ENCODE measurements at regions not wholly inside any gene's neighbourhood (a gene's known extent, or its start where the extent isn't known, plus 50 kb on each side); places are given as distances from the start of the nearest gene placed in this dataset.

DNA sequence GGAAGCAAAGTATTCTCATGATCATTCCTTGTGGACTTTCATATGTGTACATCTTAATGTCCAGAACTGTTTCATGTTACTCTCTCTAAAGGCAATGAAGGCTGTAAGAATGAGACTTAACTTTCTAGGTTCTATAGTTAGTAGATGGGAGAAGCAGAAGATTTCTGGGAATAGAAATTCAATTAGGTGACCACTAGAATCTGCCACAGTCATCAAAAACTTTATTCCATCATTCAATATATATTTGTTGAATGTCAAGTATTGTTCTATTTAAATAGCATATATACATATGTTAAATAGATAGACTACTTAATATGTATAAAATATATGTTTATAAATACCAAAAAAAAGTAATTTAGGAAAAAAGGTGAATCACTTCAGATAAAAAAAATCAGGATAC lies 972.9 kb downstream of the SLC6A15 start:
- dilution Hi-C loops (cut with MboI; ENCODE audit: extremely low pct_ligation_motif_present, low sequenced_read_pairs) = no loop called here

DNA sequence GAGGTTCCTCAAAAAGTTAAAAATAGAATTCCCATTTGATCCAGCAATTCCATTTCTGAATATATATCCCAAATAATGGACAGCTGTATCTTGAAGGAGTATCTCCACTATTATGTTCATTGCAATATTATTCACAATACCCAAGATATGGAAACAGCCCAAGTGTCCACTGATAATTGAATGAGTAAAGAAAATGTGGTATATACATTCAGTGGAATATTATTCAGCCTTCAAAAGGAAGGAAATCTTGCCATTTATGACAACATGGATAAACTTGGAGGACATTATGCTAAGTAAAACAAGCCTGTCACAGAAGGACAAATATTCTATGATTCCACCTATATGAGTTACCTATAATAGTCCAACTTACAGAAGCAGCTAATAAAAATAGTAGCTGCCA lies 979.0 kb downstream of the SLC6A15 start:
- H4K20me1 ChIP-seq (ENCODE audit: control insufficient read depth, extremely low read depth, insufficient read depth, low read length) = no peaks in the 10 kb centered on the region
- DNase-seq (ENCODE audit: low read depth, low spot score) (no peak), FAIRE-seq (no peak)
- H3K79me2 ChIP-seq (ENCODE audit: control insufficient read depth, insufficient read depth, low read length) = no peaks in the 10 kb centered on the region
- no peaks in the 10 kb centered on the region for H3K36me3 ChIP-seq (ENCODE audit: control insufficient read depth in 2 of 2, extremely low read depth in 1 of 2, insufficient read depth in 2 of 2, low read length in 2 of 2)
- no peaks in the 10 kb centered on the region for H3K9me3 ChIP-seq (ENCODE audit: control insufficient read depth, low read depth, low read length)
- dilution Hi-C loops (cut with MboI; ENCODE audit: extremely low pct_ligation_motif_present, low sequenced_read_pairs) = no loop called here
- no peaks in the 10 kb centered on the region for H3K27me3 ChIP-seq (ENCODE audit: control insufficient read depth, extremely low read depth, insufficient read depth, low read length)
- no peak overlapping the region for H3K27ac ChIP-seq (ENCODE audit: control insufficient read depth, insufficient read depth, low read length)
- no peak for TF ChIP-seq CTCF (optimal IDR thresholded peaks at IDR 0.05 in 1 of 3, IDR thresholded peaks at IDR 0.05 in 1 of 3, conservative IDR thresholded peaks at IDR 0.05 in 1 of 3; ENCODE audit: extremely low read depth in 1 of 3, insufficient read depth in 2 of 3, low read length in 3 of 3)
- TF ChIP-seq EZH2 (IDR thresholded peaks at IDR 0.05; ENCODE audit: low read length) = no peak
- H2AFZ ChIP-seq (ENCODE audit: control insufficient read depth, low read length) = no peak overlapping the region
- no peaks in the 10 kb centered on the region for H3K9me1 ChIP-seq (ENCODE audit: control insufficient read depth, extremely low read depth, insufficient read depth, low read length)
- no peak overlapping the region for H3K4me3 ChIP-seq (ENCODE audit: control insufficient read depth in 2 of 3, extremely low read depth in 1 of 3, insufficient read depth in 2 of 3, low read depth in 1 of 3, low read length in 3 of 3)
- no peak overlapping the region for H3K4me2 ChIP-seq (ENCODE audit: control insufficient read depth, extremely low read depth, insufficient read depth, low read depth, low read length)
- no peaks in the 10 kb centered on the region for H3K4me1 ChIP-seq (ENCODE audit: control insufficient read depth, extremely low read depth, insufficient read depth, low read length)
- no peak overlapping the region for H3K9ac ChIP-seq (ENCODE audit: control insufficient read depth, extremely low read depth, insufficient read depth, low read length)

More for the DNA sequence above, 972.9 kb downstream of the SLC6A15 start:
- Histone ChIP-seq H3K4me3 (ENCODE audit: control insufficient read depth in 2 of 3, extremely low read depth in 1 of 3, insufficient read depth in 2 of 3, low read depth in 1 of 3, low read length in 3 of 3) (no peak overlapping the region), H3K9me1 (ENCODE audit: control insufficient read depth, extremely low read depth, insufficient read depth, low read length) (no peaks in the 10 kb centered on the region), H3K4me2 (ENCODE audit: control insufficient read depth, extremely low read depth, insufficient read depth, low read depth, low read length) (no peak overlapping the region), H3K27ac (ENCODE audit: control insufficient read depth, insufficient read depth, low read length) (no peak overlapping the region), H3K4me1 (ENCODE audit: control insufficient read depth, extremely low read depth, insufficient read depth, low read length) (peaks cover 3% of the 10 kb centered on the region), H3K36me3 (ENCODE audit: control insufficient read depth in 2 of 2, extremely low read depth in 1 of 2, insufficient read depth in 2 of 2, low read length in 2 of 2) (no peaks in the 10 kb centered on the region), H2AFZ (ENCODE audit: control insufficient read depth, low read length) (no peak overlapping the region), H3K27me3 (ENCODE audit: control insufficient read depth, extremely low read depth, insufficient read depth, low read length) (no peaks in the 10 kb centered on the region), H4K20me1 (ENCODE audit: control insufficient read depth, extremely low read depth, insufficient read depth, low read length) (no peaks in the 10 kb centered on the region), H3K79me2 (ENCODE audit: control insufficient read depth, insufficient read depth, low read length) (no peaks in the 10 kb centered on the region), H3K9ac (ENCODE audit: control insufficient read depth, extremely low read depth, insufficient read depth, low read length) (no peak overlapping the region), H3K9me3 (ENCODE audit: control insufficient read depth, low read depth, low read length) (no peaks in the 10 kb centered on the region)
- TF ChIP-seq EZH2 (IDR thresholded peaks at IDR 0.05; ENCODE audit: low read length) (no peak), CTCF (optimal IDR thresholded peaks at IDR 0.05 in 1 of 3, IDR thresholded peaks at IDR 0.05 in 1 of 3, conservative IDR thresholded peaks at IDR 0.05 in 1 of 3; ENCODE audit: extremely low read depth in 1 of 3, insufficient read depth in 2 of 3, low read length in 3 of 3) (no peak)
- no peak for FAIRE-seq
- no peak for DNase-seq (ENCODE audit: low read depth, low spot score)

All from keratinocyte (primary cell).